DMS79 (cell line): ENCODE measurements at regions not wholly inside any gene's neighbourhood (a gene's known extent, or its start where the extent isn't known, plus 50 kb on each side); places are given as distances from the start of the nearest gene placed in this dataset.

Experiments
- DNase-seq: peaks from one replicate; lab custom pipeline; 2025; lab: John Stamatoyannopoulos, UW

GRCh38 chr1:94617134-94617805 is 75.7 kb upstream of the F3 start:
- no peak for DNase-seq

GRCh38 chr1:94616506-94616905 is 74.9 kb upstream of the F3 start:
- no peak for DNase-seq

GRCh38 chr1:94614996-94615395 is 73.4 kb upstream of the F3 start:
- DNase-seq: no peak

DNA sequence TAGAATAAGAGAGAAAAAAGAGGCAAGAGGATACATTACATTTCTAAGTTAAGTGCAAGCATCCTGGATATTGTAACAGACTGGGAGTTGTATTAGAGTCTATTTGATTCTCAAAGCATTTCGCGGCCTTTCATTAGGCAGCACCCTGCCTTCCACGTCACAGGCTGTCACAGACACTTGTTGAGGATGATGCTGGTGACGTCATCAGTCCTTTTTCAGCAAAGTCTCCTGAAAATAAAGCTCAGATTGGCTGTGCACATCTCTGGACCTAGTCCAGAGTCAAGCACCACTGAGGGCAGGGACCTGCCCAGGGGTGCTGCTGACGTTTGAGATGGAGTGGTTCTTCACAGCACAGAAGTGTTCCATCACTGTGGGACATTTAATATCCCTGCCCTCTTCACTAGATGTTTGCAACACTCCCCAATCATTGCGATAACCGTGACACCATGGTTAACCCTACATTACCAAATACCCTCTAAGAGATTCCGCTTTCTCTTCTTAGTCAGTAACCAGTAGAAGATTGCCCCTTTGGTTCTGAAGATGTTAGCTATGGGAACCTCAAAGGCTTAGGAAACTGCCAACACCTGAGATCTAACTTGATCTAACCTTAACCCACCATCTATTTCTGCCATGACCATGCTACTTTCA is 72.7 kb upstream of the F3 start:
- no peak for DNase-seq

DNA sequence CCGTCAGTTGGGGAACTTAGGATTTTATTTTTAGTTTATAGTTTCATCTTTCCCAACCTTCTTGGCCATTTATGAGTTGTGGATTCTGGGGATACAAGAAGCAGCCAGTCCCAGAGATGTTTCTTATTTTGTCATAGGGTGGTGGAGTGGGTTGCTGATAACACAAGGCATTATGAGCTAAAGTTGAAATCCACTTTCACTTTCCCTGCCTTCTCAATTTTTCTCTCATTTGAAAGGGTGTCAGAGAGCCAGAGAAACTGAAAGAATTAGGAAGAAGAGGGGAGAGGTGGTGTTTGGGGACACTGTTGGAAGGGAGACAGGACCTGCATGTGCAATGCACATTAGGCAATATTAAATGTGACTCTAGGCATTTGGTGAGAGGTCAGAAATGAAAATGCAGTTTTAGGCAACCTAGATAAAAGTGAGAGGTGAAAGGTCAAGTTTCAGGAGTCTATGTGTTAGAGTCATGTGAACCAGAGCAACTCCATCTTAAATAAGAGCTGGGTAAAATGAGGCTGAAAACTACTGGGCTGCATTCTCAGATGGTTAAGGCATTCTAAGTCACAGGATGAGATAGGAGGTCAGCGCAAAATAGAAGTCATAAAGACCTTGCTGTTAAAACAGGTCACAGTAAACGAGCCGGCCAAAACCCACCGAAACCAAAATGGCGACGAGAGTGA is 71.1 kb upstream of the F3 start:
- DNase-seq: no peak

GRCh38 chr1:94611681-94612475 is 70.3 kb upstream of the F3 start:
- DNase-seq: no peak

DNA sequence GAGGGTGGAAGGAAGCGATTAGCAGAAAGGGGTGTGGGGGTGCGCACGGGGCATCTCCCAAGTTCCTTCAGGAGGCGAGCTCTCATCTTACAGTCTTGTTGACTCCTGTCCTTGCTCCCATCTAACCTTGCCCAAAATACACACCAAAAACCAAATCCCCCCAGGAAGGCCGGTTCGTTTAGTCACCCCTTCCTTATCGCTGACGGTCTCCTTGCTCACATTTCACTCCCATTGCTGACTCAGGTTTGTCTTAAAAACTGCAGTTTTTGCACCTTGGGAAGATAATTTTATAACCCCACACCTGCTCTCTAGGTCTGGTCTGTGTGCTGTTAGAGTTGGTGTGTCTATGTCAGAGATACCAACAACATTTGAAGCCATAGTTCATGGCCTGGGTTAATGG is 68.1 kb upstream of the F3 start:
- DNase-seq: no peak

DNA sequence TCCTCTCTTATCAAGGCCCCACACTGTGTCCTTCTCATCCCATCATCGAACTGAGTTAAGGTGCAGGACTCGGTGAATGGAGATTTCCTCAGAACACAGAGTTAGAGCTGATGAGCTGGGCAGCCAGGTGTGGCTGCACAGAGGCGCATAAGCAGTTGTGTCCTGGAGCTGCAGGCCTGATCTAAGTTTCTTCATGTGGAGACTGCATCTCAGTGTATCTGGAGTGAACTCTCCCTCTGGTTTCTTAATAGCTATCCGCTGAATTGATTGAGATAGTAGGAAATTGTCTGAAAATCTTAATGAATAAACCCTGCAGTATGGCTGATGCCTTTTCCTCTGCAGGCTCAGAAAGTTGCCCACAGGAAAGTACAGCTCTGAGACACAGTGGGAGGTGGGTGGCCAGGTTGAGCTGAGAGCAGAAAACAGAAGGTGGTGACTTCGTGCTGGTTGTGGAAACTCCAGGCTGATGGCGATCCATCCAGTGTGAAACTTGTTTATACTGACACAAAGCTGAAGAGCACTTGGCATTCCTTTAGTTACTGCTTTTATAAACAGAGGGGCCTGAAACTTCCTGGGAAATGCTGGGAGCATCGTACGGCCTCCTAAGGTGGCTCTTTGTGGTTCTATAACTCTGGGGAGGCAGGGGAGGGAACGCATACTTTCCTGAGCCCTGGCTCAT is 67.4 kb upstream of the F3 start:
- DNase-seq: no peak

GRCh38 chr1:94608142-94608851 is 66.7 kb upstream of the F3 start:
- DNase-seq: no peak

GRCh38 chr1:94607398-94607797 is 65.8 kb upstream of the F3 start:
- no peak for DNase-seq

DNA sequence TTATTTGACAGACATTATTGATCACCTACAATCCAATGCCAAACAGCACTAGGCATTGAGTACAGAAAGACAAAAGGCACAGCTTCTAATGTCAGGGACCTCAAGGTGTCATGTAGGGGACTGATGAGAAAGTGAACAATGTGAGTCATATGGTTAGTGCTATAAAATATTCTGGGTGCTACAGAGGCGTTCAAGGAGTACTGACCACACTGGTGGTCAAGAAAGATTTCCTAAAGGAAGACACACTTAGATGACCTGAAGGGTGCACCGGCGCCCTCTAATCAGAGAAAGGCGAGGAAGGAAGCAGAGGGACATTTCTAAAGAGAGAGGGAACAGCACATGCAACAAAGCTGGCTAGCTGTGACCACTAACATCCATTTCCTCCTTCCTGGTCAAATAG is 64.9 kb upstream of the F3 start:
- no peak for DNase-seq

DNA sequence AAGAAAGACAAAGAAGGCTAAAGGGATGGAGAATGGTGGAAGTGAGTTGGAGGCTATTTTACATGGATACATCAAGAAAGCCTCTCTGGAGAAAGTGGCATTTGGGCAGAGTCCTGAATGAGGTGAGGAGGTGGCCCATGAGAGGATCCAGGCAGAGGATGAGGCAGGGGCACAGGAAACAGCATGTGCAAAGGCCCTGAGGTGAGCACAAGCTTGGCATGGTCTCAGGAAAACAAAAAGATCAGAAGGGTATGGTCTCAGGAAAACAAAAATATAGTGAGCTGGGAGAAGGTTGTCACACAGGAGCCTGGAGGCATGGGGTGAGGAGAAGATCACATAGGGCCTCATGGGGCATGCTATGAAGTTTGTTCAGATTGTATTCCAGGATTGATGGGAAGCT is 62.1 kb upstream of the F3 start:
- no peak for DNase-seq

GRCh38 chr1:94602802-94603625 is 61.5 kb upstream of the F3 start:
- no peak for DNase-seq

DNA sequence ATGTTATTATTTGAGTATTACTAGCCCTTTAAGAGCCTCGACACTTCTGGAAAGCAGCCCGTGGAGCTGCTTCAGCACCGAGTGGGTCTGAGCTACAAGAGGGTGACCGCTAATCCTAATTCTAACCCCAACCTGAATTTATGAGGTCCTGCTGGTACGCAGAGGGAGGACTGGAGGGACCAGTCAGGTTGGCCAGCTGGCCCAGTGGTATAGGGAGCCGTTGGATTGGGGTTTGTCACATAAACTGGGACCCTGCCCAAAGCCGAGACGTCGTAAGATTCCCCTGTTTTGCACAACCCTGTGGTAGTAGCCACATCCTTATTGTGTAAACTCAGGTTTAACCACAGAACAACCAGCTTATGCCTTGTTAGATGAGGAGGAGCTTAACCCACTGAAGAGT is 60.8 kb upstream of the F3 start:
- no peak for DNase-seq

DNA sequence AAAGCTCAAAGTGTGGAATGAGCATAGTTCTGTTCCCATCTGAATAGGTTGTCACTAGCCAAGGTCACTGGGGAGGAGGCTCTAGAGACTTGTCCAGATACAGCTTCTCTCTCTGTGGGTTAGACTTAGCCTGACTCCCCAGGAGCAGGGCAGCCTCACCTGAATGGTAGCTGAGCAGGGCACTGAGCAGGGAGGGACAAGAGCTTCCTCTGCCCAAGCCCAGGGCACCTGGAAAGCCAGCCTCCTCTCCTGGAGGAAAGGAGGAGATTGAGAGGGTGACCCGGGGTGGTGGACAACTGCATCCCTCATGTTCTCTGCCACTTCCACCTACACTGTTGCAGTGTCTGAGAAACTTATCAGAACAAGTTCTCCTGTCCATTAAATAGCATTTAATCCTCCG is 59.0 kb upstream of the F3 start:
- no peak for DNase-seq

GRCh38 chr1:94599095-94599813 is 57.7 kb upstream of the F3 start:
- no peak for DNase-seq

DNA sequence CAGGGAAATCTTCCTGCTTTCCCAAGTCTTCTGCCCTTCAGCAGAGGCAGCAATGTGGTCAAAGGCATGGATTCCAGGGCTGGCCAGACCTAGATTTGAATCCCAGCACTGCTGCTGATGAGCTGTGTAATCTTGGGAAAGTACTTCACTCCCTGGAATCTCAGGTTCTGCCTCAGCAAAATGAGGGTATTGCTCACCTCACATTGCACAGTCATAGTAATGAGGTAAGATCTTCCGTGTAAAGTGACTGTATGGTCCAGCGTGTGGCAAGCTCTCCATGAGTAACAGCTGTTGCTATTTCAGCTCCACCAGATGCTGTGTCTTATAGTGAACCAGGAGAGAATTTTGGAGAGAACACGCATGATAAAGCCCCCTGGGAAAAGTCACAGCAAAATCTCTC is 56.1 kb upstream of the F3 start:
- no peak for DNase-seq

- no peak for DNase-seq
Observed at GRCh38 chr1:94596260-94596659, 54.7 kb upstream of the F3 start.

DNA sequence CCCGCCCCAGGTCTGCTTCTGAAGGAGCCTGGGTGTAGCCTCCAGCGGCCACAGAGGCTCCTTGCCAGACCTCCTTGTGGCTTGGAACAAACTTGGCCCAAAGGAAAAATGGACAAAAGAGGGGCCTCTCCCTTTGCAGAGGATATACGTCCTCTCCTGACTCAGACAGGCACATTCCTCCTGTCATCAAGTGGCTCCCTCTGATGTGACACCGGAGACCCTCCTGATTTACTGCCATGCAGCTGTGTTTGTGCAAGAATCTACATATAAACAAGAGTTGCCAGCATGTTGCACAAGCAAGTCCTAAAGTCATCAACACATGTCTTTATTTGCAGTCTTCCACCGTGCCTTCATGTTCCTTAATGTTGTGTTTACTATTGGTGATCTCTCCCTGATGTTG is 54.1 kb upstream of the F3 start:
- no peak for DNase-seq

DNA sequence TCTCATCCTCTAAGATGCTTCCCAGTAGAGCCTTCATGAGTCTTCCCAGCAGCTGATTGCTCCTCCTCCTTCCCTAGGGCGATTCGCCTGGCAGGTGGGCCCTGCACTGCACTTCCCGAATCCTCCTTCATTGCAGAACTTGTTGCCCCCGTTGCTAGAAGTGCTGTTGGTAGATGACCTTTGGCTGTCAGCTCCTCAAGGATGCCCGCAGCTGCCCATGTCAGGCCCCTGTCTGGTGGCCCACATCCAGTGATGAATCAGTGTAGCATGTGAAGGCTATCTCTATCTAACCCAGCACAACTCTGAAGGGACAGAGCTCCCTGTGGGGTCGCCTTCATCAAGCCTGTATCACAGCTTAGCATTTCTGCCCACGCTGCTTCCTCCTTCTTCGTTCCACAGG is 52.1 kb upstream of the F3 start:
- no peak for DNase-seq
